Islet of Langerhans (tissue), 1 donor: ENCODE measurements at regions not wholly inside any gene's neighbourhood (a gene's known extent, or its start where the extent isn't known, plus 50 kb on each side); places are given as distances from the start of the nearest gene placed in this dataset.
A peak's percentile ranks its signal among the peaks of the same experiment; 100 is the strongest.
"Not testable (repeated sequence)": the region's sequence is repeated elsewhere in the genome, so short reads cannot be mapped to it uniquely, and the experiment has no call there.

ENCODE experiments used
- FAIRE-seq: peaks from one replicate; lab custom pipeline; 2011; peaks lifted over from hg19 to GRCh38; lab: Jason Lieb, UNC

DNA sequence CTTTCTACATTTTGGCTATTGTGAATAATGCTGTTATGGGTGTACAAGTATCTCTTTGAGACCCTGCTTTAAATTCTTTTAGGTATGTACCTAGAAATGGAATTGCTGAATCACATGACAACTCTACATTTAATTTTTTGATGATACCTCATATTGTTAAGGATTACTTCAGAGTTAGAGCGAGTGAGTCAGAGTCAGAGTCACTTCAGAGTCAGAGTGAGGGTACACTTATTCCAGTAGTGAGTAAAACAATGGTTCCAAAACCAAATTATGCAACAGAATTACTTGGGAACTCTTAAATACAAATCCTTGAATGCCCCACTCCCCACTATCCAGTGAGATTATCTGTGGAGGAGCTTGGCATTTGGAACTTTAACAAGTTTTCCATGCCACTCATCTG is 50.3 kb upstream of the SNRK start:
- no peak for FAIRE-seq

- FAIRE-seq = no peak
Measured at GRCh38 chr3:43233062-43233461, 53.3 kb upstream of the SNRK start.

- no peak for FAIRE-seq
Measured at GRCh38 chr3:43231276-43232000, 54.9 kb upstream of the SNRK start.

DNA sequence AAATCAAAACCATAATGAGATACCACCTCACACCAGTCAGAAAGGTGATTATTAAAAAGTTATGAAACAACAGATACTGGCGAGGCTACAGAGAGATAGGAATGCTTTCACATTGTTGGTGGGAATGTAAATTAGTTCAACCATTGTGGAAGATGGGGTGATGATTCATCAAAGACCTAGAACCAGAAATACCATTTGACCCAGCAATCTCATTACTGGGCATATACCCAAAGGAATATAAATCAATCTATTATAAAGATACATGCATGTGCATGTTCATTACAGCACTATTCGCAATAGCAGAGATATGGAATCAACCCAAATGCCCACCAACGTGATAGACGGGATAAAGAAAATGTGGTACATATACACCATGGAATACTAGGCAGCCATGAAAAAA is 56.5 kb upstream of the SNRK start:
- not testable (repeated sequence) for FAIRE-seq

- FAIRE-seq = not testable (repeated sequence)
Measured at GRCh38 chr3:43227685-43228084, 58.7 kb upstream of the SNRK start.

DNA sequence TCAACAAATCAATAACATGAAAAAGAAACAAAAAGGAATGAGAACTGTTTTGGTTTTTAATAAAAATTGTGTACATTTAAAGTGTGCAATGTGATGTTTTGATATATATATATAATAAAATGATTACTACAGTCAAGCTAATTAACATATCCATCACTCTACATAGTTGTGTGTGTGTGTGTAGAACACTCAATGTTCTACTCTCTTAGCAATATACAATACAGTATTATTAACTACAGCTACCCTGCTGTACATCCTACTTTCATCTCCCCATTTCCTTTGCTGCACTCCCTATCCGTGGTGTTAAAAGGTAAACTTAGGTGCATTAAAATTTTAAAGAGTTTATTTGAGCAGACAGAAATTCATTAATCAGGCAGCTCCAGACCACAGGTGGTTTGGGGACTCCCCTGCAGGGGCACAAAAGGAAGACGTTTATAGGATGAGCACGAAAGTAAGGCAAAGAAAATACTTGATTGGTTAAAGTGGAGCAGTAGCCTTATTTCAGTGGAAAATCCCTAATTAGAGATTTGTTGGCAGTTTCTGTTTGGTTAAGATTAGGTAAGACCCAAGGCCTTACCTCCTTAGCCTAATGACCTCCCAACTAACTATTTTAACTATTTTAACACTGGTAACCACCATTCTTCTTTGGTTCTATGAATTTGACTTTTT is 61.8 kb upstream of the SNRK start:
- FAIRE-seq = no peak

GRCh38 chr3:43223670-43224364 is 62.5 kb upstream of the SNRK start:
- peak; percentile 24 for FAIRE-seq

GRCh38 chr3:43222590-43222989 is 63.8 kb upstream of the SNRK start:
- FAIRE-seq = no peak

GRCh38 chr3:43221076-43221475 is 65.3 kb upstream of the SNRK start:
- FAIRE-seq = no peak

- no peak for FAIRE-seq
Measured at GRCh38 chr3:43219616-43220015, 66.7 kb upstream of the SNRK start.

- no peak for FAIRE-seq
Measured at GRCh38 chr3:43218921-43219320, 67.4 kb upstream of the SNRK start.

DNA sequence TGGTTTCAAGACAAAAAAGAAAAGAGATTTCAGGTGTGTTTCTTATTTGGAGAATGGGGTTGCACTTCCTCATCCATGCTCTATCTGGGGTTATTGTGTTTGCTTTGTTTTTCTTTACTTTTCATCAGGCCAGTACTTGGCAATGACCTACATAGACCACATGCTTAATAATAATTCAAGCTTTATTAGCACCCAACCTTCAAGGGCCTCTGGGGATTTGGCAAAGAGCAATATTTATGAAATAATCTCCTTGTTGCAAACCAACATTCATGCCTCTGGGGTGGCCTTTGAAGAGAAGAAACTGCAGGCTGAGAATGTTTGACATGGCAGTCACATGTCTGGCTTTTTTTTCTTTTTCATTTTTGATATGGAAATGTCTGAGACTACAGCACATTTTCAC is 68.2 kb upstream of the SNRK start:
- no peak for FAIRE-seq

GRCh38 chr3:43217633-43218032 is 68.7 kb upstream of the SNRK start:
- no peak for FAIRE-seq

DNA sequence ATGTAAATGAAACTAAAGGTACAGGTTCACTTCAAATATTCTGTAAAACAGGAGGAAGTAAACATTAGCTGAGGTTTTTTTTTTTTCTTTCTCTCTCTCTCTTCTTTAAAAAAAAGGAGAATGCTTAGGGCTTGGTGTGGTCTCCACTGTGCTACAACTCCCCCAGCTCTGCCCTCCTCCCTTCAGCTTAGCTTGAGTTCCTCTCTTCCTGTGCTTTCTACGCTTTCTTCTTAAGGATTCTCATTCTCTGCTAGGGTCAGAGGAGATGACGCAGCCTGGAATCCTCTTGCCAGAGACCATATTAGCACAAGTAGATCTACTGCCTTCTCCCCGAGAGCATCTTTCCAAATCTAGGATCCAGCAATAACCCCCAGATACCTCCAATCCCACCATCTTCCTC is 69.1 kb upstream of the SNRK start:
- no peak for FAIRE-seq

DNA sequence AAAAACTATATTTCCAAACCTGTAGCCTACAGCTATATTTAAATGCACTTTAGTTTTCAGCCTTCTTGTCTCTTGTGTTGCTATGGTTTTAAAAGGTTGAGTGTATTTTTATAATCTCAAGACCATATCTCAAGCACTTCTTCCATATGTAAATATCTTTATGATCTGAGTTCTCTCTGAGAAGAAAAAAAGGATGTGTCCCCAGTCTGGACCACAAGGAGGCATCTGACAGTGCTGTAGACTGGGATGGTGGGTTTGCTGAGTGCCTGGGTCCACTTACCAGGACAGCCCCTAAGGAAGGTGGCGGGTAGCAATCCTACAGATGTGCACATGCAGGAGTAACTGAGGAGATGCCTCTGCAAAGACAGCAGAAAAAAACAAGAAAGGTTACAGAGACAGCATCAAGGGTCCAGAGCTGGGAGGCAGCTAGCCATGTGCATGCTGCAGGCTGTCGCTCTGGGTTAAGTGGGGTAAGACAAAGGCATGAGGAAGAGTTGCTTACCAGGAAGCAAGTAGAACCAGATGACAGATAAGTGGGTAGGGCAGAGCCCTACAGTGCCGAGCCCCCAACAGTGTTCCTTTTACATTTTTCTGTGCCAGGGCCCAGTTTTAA is 70.6 kb upstream of the SNRK start:
- no peak for FAIRE-seq

GRCh38 chr3:43215138-43215537 is 71.2 kb upstream of the SNRK start:
- no peak for FAIRE-seq

DNA sequence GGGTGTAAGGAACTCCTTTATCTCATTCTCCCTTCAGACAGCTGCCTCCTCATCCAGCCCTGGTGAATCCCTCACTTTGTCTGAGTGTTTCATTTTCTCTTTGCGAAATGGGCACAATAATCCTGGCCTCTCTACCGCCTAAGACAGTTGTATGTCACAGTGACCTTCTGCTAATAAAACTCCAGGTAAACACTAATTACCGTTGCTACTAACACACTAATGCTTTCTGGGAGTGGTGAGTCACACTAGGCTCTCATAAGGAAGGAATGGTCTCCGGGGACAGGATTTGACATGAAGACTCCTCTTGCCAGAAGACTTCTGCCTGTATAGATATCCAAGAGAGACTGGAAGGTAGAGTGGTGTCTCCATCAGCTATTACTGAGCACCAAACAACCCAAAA is 71.7 kb upstream of the SNRK start:
- peak; percentile 24 for FAIRE-seq

DNA sequence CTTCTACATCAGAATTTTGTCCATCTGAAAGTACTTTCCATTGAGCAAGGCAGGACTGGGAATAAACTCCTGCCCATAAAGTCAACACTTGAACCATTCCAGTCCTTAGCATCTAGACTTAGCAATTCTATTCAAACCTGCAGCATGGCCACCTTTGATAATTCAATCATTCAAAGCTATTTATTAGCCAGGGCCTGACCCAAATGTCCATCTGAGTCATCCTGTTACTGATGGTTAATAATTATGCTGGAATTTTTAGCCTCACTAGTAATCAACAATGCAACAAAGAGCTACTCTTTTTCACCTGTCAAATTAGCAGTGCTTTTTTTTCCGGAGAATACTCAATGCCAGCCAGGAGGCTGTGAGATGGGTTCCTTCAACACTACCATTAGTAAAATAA is 72.7 kb upstream of the SNRK start:
- no peak for FAIRE-seq

GRCh38 chr3:43212914-43213611 is 73.3 kb upstream of the SNRK start:
- no peak for FAIRE-seq

- FAIRE-seq = no peak
Measured at GRCh38 chr3:43211681-43212080, 74.7 kb upstream of the SNRK start.

DNA sequence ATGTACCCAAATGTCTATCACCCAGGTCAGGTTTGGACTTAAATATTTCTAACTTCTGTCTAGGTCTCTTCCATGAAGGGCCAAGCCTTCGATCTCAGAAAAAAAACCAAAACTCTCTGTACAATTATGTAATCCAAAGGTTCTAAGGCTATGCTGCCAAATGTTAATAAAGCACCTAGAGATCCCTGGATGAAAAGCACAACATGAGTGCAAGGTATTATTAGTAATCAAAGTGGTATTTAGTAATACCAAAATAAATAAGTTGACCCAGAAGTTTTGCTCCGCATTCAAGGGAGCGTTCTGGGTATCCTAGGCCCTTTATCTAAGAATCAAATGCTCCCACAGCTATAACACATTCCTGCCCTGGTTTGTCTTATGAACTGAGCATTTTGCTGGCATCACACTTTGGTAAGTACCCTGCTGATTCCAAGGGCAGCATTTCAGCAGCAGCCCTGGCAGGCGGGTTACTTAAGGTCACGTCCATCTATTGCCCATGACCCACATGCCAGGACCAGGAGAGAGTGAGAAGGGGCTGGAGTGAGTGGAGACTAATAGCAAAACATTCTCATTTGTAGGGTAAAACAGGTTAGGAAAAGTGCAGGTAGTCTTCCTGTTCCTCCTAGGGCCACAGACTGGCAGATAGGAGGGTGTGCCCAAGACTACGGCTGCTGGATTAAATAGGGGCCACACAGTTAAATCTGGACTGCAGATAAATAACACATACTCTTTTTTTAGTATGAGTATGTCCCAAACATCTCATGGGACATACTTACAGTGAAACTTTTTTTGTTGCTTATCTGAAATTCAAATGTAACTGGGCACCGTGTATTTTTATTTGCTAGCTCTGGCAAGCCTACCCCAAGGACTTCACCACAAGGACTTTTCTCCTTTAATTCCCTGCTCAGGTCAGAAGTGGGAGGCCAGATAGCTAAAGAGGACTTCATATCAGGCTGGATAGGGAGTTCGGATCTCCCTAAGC is 76.0 kb upstream of the SNRK start:
- no peak for FAIRE-seq
